ENCODE measurements at regions not wholly inside any gene's neighbourhood (a gene's known extent, or its start where the extent isn't known, plus 50 kb on each side); places are given as distances from the start of the nearest gene placed in this dataset.

GRCh38 chr2:19714926-19715325 is 186.9 kb downstream of the TTC32 start:
- no peak for TF ChIP-seq PRDM15 (CRISPR knock-in tag; IDR thresholded peaks at IDR 0.05)
- TF ChIP-seq SUZ12 (IDR thresholded peaks at IDR 0.05; ENCODE audit: unreplicated experiment), result no peak
- TF ChIP-seq CBX5 (IDR thresholded peaks at IDR 0.05; ENCODE audit: low read depth), result no peak
- no peak for TF ChIP-seq CREB1 (IDR thresholded peaks at IDR 0.05; ENCODE audit: low read depth)
- no peak for TF ChIP-seq PAX8 (IDR thresholded peaks at IDR 0.05)
- TF ChIP-seq CTCF (IDR thresholded peaks at IDR 0.05 in 2 of 3, conservative IDR thresholded peaks at IDR 0.05 in 1 of 3; ENCODE audit: control insufficient read depth in 2 of 3, extremely low read depth in 1 of 3, insufficient read depth in 1 of 3, low read depth in 3 of 3, low read length in 3 of 3), result no peak
- no peak for TF ChIP-seq TBL1XR1 (IDR thresholded peaks at IDR 0.05; ENCODE audit: low read depth, low read length)
- no peak for TF ChIP-seq POLR2AphosphoS5 (IDR thresholded peaks at IDR 0.05; ENCODE audit: low read length)
- no peak for TF ChIP-seq ZNF24 (IDR thresholded peaks at IDR 0.05)
- no peak for TF ChIP-seq ZNF592 (IDR thresholded peaks at IDR 0.05)
- no peak for TF ChIP-seq ZBTB33 (IDR thresholded peaks at IDR 0.05)
- no peak for TF ChIP-seq HDAC2 (IDR thresholded peaks at IDR 0.05)
- TF ChIP-seq CHD1 (IDR thresholded peaks at IDR 0.05; ENCODE audit: low read depth, low read length), result no peak
- no peak for TF ChIP-seq RELA (IDR thresholded peaks at IDR 0.05; ENCODE audit: borderline replicate concordance, partially characterized antibody)

Data from GM12878 (cell line).